LoVo (cell line): ENCODE measurements at regions not wholly inside any gene's neighbourhood (a gene's known extent, or its start where the extent isn't known, plus 50 kb on each side); places are given as distances from the start of the nearest gene placed in this dataset.
"Not testable (repeated sequence)": the region's sequence is repeated elsewhere in the genome, so short reads cannot be mapped to it uniquely, and the experiment has no call there.

Experiments
- DNase-seq: peaks from one replicate; pipeline ENCODE4 v3.0.0-alpha.2; 2016; ENCODE audit warnings: low spot score

GRCh38 chr11:103585401-103585800 is 451.0 kb upstream of the DDI1 start:
- no peak for DNase-seq

DNA sequence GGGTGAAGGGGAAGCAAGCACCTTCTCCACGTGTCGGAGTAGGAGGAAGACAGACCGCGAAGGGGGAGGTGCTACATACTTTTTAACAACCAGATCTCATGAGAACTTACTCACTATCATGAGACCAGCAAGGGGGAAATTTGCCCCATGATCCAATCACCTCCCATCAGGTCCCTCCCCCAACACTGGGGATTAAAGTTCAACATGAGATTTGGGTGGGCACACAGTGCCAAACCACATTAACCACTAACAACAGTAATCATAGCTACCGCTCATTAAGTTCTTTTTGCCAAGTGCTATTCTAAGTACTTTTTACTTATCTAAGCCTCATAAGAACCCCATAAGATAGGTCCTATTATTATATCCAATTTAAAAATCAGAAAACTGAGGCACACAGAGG is 450.5 kb upstream of the DDI1 start:
- no peak for DNase-seq

- no peak for DNase-seq
Measured at GRCh38 chr11:103586756-103587155, 449.7 kb upstream of the DDI1 start.

- DNase-seq = no peak
Measured at GRCh38 chr11:103587901-103588788, 448.3 kb upstream of the DDI1 start.

GRCh38 chr11:103591554-103591953 is 444.9 kb upstream of the DDI1 start:
- DNase-seq = no peak

DNA sequence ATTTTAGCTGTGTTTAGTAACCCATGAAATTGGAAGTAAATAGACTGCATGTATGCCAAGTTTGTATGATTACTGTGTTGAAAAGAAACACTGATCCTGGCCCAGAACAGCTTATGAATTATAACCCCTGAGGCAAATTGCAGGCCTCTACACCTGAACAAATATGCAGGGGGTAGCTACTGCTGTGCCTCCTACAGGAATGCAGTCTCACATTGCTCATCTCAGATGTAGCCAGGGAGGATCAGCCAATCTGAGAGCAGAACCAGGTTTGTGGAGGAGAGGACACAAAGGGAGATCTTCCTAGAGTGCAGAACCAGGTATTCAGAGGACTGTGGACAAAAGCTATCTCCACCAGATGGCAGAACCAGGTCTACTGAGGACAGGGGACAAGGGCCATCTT is 442.2 kb upstream of the DDI1 start:
- DNase-seq = no peak

DNA sequence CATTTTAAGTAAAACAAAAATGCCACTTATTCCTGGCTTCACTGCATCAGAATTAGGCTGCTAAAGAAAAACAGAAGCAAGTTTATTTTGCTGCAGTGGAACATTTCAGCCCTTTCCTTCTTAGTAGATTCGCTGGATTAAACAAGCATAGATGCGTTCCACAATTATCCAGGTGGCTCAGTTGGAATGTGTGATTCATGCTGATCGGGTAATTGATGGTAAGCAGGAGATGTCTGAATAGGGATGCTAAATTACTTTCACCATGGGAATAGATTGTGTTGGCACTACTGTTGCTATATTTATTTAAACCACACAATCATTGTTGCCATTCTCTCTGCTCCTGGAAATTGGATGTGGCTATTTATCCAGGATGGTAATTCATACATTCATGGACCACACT is 440.1 kb upstream of the DDI1 start:
- DNase-seq = no peak

DNA sequence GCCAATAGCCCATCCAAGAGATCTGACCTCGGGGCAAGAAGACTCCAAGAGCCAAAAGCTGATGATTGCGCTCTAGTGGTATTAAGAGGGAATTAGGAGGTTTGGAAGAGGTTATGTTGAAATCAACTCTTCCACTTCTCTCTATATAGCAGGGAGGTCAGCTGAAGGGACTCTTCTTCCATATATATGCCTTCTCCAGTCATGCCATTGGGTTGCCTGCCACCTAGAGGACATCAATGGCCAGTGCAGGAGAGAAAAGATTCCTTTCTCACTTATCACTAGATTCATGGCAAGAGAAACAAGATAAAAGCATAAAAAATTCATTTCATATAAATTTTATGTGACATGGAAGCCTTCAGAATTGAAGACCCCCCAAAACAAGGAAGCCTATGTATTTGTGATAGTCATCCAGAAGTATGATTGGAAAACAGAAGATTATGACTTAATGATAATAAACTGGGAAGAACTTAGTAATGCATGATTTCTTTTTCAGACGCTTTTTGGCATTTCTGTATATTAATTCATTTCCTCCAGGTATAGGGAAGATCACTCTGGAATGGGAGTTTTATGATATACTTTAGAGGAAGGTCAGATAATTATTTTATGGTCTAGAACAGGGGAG is 435.1 kb upstream of the DDI1 start:
- DNase-seq = peak; percentile 58

DNA sequence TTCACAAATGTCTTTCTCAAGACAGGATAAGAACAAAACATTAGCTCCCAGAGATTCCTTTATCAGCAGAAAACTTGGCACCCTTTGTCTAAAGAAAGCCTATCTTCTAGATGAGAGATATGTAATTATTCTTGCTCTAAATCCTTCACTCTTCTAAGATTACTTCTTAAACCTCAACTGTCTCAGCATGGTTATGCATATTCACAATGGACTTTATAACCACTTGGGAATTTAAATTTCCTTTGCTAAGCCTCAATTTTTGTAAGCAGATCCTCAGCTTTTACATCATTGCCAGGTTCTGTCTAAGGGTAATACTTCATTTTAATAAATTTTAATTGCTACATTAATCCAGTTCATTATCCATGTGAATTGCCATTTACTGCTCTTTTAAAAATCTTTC is 433.6 kb upstream of the DDI1 start:
- DNase-seq = no peak

- no peak for DNase-seq
Measured at GRCh38 chr11:103604310-103604709, 432.1 kb upstream of the DDI1 start.

DNA sequence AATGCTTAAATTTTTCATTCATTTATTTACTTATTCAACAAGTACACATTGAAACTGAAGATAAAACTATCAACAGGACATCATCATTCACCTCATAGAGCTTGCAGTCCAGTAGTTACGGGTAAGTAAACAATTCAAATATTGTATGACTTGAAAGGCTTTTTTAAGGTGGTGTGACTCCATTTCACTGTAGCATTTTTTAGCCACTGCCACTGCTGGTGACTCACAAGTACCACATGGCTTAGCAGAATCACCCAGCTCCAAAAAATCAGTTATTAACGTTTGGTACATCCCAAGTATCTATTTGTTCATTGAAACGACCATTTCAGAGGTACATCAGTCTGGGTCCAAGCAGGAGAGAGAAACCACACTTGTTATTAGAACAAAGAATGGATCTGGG is 427.9 kb upstream of the DDI1 start:
- no peak for DNase-seq

DNA sequence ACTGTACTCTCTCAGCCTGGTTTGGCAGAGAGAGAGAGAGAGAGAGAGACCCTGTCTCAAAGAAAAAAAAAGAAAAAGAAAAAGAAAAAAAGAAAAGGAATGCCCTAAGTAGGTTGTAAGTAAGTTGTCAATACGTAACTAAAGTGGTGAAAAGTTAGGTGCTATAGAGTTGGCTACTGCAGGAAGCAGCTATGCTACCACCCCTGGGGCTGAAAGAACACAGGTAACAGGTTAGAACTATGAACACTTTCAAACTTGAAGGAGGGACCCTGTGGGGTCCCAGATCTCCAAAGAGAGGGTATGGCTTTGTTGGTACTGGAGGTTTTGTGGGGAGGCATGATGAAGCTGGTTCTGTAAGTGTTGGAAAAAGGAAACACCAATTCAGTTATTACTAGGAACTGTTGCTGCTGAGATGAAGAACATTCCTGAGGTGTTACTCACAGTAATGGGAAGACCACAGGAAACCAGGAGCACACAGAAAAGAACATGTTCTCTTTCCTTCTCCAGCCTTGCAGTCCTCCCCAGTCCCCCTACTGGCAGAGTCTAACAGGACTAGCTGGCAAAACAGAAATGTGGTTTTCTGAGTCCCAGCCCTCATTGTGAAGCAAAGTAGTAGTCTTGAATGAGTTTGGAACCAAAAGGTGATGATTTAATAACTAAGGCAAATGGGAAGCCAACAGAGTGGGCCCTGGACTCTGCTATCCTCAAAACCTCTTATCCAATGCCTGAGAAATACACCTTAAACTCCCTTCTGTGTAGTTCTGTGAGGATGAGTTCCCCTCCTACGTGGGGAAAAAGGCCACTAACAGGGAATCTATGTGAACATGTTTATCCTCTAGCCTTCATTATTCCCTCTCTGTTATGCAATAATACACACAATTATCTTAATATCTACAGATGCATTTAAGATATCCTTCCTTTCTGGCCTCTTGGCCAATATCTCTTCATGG is 427.0 kb upstream of the DDI1 start:
- DNase-seq = peak; percentile 57

GRCh38 chr11:103610435-103610834 is 426.0 kb upstream of the DDI1 start:
- no peak for DNase-seq

DNA sequence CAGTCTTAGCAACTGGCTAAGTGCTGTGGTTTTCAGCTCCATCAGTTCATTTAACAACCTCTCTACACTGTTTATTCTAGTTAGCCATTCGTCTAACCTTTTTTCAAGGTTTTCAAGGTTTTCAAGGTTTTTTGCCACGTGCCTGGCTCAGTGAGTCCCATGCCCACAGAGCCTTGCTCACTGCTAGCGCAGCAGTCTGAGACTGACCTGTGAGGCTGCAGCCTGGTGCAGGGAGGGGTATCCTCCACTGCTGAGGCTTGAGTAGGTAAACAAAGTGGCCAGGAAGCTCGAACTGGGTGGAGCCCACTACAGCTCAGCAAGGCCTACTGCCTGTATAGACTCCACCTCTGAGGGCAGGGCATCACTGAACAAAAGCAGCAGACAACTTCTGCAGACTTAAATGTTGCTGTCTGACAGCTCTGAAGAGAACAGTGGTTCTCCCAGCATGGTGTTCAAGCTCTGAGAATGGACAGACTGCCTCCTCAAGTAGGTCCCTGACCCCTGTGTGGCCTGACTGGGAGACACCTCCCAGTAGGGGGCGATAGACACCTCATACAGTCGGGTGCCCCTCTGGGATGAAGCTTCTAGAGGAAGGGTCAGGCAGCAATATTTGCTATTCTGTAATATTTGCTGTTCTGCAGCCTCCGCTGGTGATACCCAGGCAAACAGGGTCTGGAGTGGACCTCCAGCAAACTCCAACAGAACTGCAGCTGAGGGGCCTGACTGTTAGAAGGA is 424.7 kb upstream of the DDI1 start:
- not testable (repeated sequence) for DNase-seq

DNA sequence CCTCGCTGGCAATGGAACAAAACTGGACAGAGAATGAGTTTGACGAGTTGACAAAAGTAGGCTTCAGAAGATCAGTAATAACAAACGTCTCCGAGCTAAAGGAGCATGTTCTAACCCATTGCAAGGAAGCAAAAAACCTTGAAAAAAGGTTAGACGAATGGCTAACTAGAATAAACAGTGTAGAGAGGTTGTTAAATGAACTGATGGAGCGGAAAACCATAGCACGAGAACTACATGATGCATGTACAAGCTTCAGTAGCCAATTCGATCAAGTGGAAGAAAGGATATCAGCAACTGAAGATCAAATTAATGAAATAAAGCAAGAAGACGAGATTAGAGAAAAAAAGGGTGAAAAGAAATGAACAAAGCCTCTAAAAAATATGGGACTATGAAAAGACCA is 424.0 kb upstream of the DDI1 start:
- not testable (repeated sequence) for DNase-seq

GRCh38 chr11:103616586-103616985 is 419.9 kb upstream of the DDI1 start:
- DNase-seq = not testable (repeated sequence)

DNA sequence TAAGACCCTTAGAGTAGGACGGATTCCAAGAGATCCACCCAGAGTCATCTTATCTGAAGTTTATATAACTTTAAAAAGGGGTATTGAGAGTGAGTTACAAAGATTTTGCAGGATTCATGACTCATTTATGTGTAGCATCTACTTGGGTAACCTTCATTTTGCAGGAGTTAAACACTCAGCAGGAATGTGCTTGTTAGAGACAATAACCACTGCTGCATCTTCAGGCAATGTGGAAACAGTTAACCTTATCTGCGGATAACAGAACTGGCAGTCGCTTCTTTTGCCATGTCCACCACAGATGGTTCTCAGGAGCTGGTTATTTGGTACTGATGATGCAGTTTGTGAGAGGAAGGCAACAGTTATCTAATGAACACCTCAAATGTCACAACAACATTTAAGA is 417.9 kb upstream of the DDI1 start:
- DNase-seq = no peak

- DNase-seq = no peak
Measured at GRCh38 chr11:103619480-103619879, 417.0 kb upstream of the DDI1 start.

DNA sequence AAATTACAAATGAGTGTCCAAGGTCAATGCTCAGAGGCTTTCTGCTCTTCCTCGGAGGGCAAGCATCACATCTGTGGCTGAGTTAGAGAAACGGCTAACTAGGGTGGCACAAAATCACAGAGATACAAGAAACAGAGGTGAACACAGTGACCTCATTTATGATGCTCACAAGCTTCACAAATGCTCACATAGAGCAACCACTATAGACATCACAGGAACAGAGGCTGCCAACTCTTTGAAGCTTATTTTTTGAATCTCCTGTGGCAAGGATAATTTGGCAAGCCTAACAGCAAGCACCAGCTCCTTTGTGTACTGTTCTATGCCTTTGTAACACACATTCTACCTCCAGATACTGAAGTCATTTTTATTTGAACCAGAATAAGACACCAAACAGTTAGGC is 416.5 kb upstream of the DDI1 start:
- no peak for DNase-seq

GRCh38 chr11:103622296-103622695 is 414.1 kb upstream of the DDI1 start:
- DNase-seq = no peak

DNA sequence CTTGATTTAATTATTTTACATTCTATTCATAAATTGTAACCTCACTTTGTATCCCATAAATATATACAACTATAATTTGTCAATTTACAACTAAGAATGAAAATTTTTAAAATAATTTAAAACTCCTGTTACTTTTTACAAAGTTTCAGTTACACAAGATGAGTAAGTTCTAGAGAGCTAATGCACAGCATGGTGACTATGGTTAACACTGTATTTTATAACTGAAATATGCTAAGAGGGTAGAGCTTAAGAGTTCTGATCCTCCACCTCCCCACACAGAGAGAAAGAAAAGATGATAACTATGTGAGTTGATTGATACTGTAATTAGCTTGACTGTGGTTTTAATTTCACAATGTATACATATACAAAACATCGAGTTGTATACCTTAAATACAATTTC is 412.5 kb upstream of the DDI1 start:
- DNase-seq = no peak
